ENCODE measurements at regions not wholly inside any gene's neighbourhood (a gene's known extent, or its start where the extent isn't known, plus 50 kb on each side); places are given as distances from the start of the nearest gene placed in this dataset.

- TF ChIP-seq ZSCAN18 (CRISPR knock-in tag; IDR thresholded peaks at IDR 0.05), result no peak
- TF ChIP-seq, protein P1, sequence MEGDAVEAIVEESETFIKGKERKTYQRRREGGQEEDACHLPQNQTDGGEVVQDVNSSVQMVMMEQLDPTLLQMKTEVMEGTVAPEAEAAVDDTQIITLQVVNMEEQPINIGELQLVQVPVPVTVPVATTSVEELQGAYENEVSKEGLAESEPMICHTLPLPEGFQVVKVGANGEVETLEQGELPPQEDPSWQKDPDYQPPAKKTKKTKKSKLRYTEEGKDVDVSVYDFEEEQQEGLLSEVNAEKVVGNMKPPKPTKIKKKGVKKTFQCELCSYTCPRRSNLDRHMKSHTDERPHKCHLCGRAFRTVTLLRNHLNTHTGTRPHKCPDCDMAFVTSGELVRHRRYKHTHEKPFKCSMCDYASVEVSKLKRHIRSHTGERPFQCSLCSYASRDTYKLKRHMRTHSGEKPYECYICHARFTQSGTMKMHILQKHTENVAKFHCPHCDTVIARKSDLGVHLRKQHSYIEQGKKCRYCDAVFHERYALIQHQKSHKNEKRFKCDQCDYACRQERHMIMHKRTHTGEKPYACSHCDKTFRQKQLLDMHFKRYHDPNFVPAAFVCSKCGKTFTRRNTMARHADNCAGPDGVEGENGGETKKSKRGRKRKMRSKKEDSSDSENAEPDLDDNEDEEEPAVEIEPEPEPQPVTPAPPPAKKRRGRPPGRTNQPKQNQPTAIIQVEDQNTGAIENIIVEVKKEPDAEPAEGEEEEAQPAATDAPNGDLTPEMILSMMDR (IDR thresholded peaks at IDR 0.05), result no peak
- no peak; the same call in 1 of the 2 replicates for TF ChIP-seq MAX (CRISPR knock-in tag; IDR thresholded peaks at IDR 0.05)
- TF ChIP-seq ATF1 (CRISPR knock-in tag; IDR thresholded peaks at IDR 0.05), result no peak
Observed at GRCh38 chr12:75944905-75945432, 86.6 kb downstream of the PHLDA1 start.

All from WTC11 (cell line).